Prostate gland (tissue), 2 donors: ENCODE measurements at regions not wholly inside any gene's neighbourhood (a gene's known extent, or its start where the extent isn't known, plus 50 kb on each side); places are given as distances from the start of the nearest gene placed in this dataset.

ENCODE experiments used
- CTCF ChIP-seq, 4 experiments: fragments of 200-600 bp in 2 of 4; fragments of 450-650 bp in 2 of 4; sonication (generic) in 2 of 4; IDR thresholded peaks; 1 replicate in 3 of 4; 2 replicates in 1 of 4; pipeline ENCODE4 v1.5.1; 2016 to 2019; ENCODE audit warnings: antibody characterized with exemption in 4 of 4, mild to moderate bottlenecking in 2 of 4, moderate library complexity in 2 of 4
- POLR2A ChIP-seq: fragments of 450-650 bp; IDR thresholded peaks from one replicate; pipeline ENCODE4 v1.6.1; 2016; ENCODE audit warnings: antibody characterized with exemption, mild to moderate bottlenecking

GRCh38 chr17:15168379-15168778 is 96.7 kb downstream of the PMP22 start:
- TF ChIP-seq POLR2A = no peak
- no peak for TF ChIP-seq CTCF (IDR thresholded peaks at IDR 0.05)
